ENCODE measurements at regions not wholly inside any gene's neighbourhood (a gene's known extent, or its start where the extent isn't known, plus 50 kb on each side); places are given as distances from the start of the nearest gene placed in this dataset.

- no peak for TF ChIP-seq RXRA (IDR thresholded peaks at IDR 0.05)
- no peak for TF ChIP-seq REST (IDR thresholded peaks at IDR 0.05)
- no peak for TF ChIP-seq CTCF (IDR thresholded peaks at IDR 0.05; ENCODE audit: low read depth, low read length, missing input control)
- TF ChIP-seq GABPA (IDR thresholded peaks at IDR 0.05 in 1 of 2, conservative IDR thresholded peaks at IDR 0.05 in 1 of 2) = no peak
- TF ChIP-seq ATF3 (IDR thresholded peaks at IDR 0.05) = no peak
- TF ChIP-seq SP1 (IDR thresholded peaks at IDR 0.05) = no peak
- no peak for TF ChIP-seq RAD21 (IDR thresholded peaks at IDR 0.05)
- TF ChIP-seq FOXA2 (IDR thresholded peaks at IDR 0.05) = no peak
- no peak for TF ChIP-seq MAX (IDR thresholded peaks at IDR 0.05)
- no peak for TF ChIP-seq TAF1 (conservative IDR thresholded peaks at IDR 0.05)
- TF ChIP-seq ZBTB33 (IDR thresholded peaks at IDR 0.05) = no peak
- TF ChIP-seq YY1 (IDR thresholded peaks at IDR 0.05) = no peak
- TF ChIP-seq FOXA1 (IDR thresholded peaks at IDR 0.05) = no peak
Measured at GRCh38 chr10:10848488-10849111, 169.1 kb upstream of the CELF2 start.
